ENCODE measurements at regions not wholly inside any gene's neighbourhood (a gene's known extent, or its start where the extent isn't known, plus 50 kb on each side); places are given as distances from the start of the nearest gene placed in this dataset.

DNA sequence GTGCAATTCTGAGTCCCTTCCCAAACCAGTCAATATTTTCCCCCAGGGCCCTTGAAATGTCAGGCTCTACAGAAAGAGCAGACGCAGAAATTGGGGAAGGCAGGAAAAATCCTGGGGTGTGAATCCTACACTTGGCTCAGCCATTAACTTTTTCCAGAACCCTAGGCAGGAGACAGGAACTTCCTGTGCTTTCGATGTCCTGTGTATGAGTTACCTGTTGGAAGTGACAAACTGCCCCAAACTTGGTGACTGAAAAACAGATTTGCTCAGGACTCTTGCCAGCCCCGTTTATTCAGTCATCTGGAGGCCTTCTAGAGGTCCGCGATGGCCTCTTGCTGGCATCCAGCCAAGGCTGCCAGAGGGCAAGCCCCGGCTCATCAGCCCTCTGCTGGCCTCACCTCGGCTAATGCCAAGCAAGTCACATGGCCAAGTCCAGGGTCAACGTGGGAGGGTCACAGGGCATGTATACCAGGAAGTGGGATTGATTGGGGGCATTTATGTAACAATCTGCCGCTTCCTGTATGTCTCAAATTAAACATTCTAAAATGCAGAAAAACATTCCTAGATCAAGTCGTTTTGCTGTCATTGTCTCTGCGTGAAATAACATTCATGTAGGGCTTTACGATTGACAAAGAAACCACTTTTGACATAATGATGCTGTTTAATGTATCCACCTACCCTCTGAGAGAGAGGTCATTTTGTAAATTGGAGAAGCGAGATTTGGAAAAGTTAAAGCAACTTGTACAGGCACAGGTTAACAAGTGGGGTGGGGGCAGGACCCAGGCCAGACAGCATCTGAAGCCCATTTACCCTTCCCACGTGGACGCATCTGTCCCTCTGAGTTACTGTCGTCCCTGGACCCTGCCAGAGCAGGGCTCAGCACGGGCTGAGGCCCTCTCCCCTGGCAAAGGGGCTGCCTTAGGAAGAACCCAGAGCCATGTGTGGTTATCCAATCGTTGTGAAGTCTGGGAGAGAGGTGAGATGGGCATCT, 179.4 kb downstream of the INHBB start:
- in situ Hi-C loops (cut with HindIII; ENCODE audit: low pct_unique_long_range_greater_than_20kb, low sequenced_read_pairs) = no loop called here
- no peak for DNase-seq (ENCODE audit: low read depth in 1 of 2, low spot score in 1 of 2)
- no peak for TF ChIP-seq JUND (IDR thresholded peaks at IDR 0.05; ENCODE audit: low read depth)

DNA sequence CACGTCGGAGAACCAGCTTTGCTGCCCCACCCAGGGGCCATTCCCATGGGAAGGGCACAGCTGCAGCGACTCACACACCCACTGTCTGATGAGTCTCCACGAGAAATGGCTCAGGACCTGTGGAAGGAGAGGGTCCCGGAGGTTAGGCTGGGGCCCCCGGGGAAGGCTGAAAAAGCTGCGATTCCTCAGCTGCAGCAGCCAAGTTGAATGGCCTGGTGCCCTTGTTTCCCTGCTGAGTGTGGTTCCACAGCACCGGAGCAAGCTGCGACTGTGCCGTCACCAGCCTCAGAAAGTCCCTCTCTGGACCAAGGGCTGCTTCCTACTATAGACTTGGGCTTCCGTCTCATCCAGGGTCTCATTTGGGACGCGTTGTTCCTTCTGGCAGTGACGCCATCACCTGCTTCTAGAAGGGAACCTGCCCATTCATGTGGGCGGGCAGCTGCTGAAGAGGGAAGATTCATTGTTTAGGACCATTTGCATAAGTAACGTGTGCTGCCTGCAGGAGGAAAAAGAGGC, 180.2 kb downstream of the INHBB start:
- in situ Hi-C loops (cut with HindIII; ENCODE audit: low pct_unique_long_range_greater_than_20kb, low sequenced_read_pairs) = no loop called here
- TF ChIP-seq JUND (IDR thresholded peaks at IDR 0.05; ENCODE audit: low read depth) = no peak
- DNase-seq (ENCODE audit: low read depth in 1 of 2, low spot score in 1 of 2) = no peak

DNA sequence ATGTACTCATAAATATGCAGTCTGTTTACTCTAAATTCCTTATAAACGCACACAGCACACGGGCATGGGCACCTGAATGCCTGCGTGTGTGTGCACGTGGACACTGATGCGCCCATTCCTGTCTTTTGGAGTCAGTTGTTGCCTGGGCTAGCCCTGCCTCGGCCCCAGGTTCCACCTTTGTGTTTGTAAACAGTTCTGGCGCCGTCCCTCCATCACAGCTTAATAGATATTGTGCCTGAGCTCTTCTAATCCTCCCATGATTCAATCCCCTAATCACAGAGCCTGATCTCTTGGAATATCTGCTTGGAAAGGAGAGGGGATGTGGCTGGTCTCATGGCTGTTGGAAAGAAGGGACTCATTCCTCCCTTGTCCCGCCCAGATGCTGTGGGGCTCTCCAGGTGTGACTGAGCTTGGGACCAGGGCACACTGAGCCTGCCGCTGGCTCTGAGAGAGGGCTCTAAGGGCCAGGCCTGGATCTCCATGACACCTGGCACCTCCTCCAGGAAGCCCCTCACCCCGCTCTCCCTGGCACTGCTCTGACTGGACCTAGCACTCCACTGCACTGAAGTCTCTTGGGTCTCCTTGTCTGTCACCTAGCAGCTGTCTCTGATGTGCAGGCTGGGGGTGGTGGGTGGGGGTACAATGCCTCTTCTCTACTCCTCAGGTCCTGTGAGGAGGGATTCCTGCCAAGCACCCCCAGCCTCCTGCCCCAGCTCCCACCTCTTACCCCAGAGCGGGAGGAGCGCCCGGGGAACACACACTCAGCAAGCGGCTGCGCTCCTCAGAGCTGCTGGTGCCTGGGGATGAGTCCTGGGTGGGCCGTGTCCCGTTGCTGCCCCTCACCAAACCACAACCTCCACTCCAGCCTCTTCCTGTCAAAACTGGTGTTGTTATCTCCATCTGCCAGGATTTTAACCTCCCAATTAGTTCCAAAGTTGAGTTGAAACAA, 181.3 kb downstream of the INHBB start:
- no peak for TF ChIP-seq JUND (IDR thresholded peaks at IDR 0.05; ENCODE audit: low read depth)
- DNase-seq (ENCODE audit: low read depth in 1 of 2, low spot score in 1 of 2) = no peak
- in situ Hi-C loops (cut with HindIII; ENCODE audit: low pct_unique_long_range_greater_than_20kb, low sequenced_read_pairs) = no loop called here

DNA sequence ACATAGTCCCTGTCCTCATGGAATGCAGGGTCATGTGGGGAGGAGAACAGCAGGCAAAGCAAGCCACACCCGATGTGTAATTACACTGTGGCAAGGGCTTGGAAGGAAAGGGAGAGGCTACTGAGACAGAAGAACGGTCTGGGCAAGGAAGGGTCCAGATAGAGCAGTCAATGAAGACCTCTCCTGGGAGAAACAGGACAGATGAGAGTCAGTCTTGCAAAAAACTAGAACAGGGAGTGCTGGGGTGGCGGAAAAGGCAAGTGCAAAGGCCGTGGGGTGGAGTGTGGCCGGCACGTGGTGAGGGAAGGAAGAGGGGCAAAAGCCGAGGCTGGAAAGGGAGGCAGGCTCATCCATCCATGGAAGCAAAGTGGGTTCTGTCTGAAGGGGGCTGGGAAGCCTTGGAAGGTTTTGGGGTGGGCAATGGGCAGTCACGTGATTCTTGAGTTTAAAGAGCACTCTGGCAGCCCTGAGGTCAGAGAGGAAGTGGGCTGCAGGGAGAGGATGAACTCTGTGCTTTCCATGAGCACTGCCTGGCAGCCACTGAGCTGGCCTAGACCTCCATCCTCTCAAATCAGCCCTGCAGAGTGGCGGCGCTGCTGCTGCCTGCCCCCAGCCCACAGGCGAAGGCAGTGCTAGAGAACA, 182.2 kb downstream of the INHBB start:
- no peak for DNase-seq (ENCODE audit: low read depth in 1 of 2, low spot score in 1 of 2)
- in situ Hi-C loops (cut with HindIII; ENCODE audit: low pct_unique_long_range_greater_than_20kb, low sequenced_read_pairs) = no loop called here
- TF ChIP-seq JUND (IDR thresholded peaks at IDR 0.05; ENCODE audit: low read depth) = no peak

GRCh38 chr2:120528693-120529076, 182.7 kb downstream of the INHBB start:
- TF ChIP-seq JUND (IDR thresholded peaks at IDR 0.05; ENCODE audit: low read depth) = no peak

GRCh38 chr2:120530781-120531180, 184.8 kb downstream of the INHBB start:
- no peak for TF ChIP-seq JUND (IDR thresholded peaks at IDR 0.05; ENCODE audit: low read depth)
- no peak for DNase-seq (ENCODE audit: low read depth in 1 of 2, low spot score in 1 of 2)
- in situ Hi-C loops (cut with HindIII; ENCODE audit: low pct_unique_long_range_greater_than_20kb, low sequenced_read_pairs) = no loop called here

More at GRCh38 chr2:120528693-120529076, 182.7 kb downstream of the INHBB start:
- no peak for DNase-seq (ENCODE audit: low read depth in 1 of 2, low spot score in 1 of 2)
- in situ Hi-C loops (cut with HindIII; ENCODE audit: low pct_unique_long_range_greater_than_20kb, low sequenced_read_pairs) = no loop called here

DNA sequence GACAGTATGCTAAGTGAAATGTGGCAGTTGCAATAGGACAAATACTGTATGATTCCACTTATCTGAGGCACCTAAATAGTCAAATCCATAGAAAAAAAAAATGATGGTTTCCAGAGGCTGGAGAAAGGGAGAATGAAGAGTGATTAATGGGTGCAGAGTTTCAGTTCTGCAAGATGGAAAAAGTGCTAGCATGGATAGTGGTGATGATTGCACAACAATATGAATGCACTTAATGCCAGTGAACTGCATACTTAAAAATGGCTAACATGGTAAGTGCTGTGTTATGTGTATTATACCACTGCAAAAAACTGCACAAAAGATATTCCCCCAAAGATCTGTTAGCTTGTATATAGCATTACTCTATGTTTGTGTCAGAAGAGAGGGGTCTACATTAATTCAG, 185.4 kb downstream of the INHBB start:
- no peak for TF ChIP-seq JUND (IDR thresholded peaks at IDR 0.05; ENCODE audit: low read depth)
- no peak for DNase-seq (ENCODE audit: low read depth in 1 of 2, low spot score in 1 of 2)
- in situ Hi-C loops (cut with HindIII; ENCODE audit: low pct_unique_long_range_greater_than_20kb, low sequenced_read_pairs) = no loop called here

- DNase-seq (ENCODE audit: low read depth in 1 of 2, low spot score in 1 of 2) = no peak
- in situ Hi-C loops (cut with HindIII; ENCODE audit: low pct_unique_long_range_greater_than_20kb, low sequenced_read_pairs) = no loop called here
- no peak for TF ChIP-seq JUND (IDR thresholded peaks at IDR 0.05; ENCODE audit: low read depth)
Measured at GRCh38 chr2:120531863-120532600, 186.1 kb downstream of the INHBB start.

DNA sequence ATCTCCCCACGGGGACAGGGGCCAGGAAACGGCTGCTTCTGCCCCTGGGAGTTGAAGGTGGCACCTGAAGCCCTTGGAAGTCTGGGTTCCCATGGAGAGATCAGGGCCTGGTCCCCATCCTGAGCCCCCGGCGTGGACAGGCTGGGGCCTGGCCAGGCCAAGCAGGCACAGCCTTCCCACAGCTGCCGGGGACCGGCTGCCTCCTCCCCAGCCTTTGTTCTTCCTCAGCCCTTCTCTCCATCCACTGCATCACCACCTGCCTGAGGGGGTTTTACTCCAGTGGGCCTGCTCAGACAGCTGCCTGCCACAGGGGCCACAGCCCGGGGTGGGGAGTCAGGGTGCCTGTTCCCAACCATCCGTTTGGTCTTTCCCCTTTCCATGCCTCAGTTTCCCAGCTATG, 187.7 kb downstream of the INHBB start:
- in situ Hi-C loops (cut with HindIII; ENCODE audit: low pct_unique_long_range_greater_than_20kb, low sequenced_read_pairs) = no loop called here
- no peak for TF ChIP-seq JUND (IDR thresholded peaks at IDR 0.05; ENCODE audit: low read depth)
- DNase-seq (ENCODE audit: low read depth in 1 of 2, low spot score in 1 of 2) = no peak

DNA sequence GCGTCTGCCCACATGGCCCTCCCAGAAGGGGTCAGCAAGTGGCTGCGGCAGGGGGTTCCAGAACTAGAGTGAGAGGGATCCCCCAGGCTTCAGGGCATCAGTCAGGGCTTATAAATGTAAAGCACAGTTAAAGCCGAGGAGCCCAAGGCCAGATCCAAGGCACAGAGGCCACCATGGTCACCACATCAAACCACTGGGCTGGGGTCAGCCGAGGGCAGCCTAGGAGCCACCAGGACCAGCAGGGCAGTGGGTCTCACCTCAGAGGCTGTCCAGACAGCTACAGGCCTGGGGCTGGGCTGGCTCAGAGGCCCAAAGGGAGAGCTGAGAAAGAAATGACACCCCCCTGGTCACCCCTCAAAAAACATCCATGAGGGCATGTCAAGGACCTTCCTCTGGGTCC, 188.5 kb downstream of the INHBB start:
- DNase-seq (ENCODE audit: low read depth in 1 of 2, low spot score in 1 of 2) = no peak
- in situ Hi-C loops (cut with HindIII; ENCODE audit: low pct_unique_long_range_greater_than_20kb, low sequenced_read_pairs) = no loop called here

DNA sequence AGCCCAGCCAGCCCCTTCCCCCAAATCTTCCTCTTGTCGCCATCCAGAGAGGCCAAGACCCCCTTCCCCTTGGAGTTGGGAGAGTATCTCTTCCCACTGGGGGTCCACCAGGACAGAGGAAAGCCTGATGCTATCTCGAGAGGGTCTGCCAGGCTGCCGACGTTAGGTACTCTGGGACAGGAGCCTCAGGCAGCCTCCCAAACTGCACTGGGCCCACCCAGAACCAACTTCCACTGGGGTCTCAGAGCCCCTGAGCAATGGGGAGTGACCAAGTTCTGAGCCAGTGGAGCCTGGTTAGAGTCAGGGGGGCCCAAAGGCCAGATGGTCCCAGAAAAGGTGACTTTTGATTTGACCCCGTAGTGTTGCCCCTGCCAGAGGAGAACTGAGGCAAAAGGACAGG, 189.1 kb downstream of the INHBB start:
- DNase-seq (ENCODE audit: low read depth in 1 of 2, low spot score in 1 of 2) = no peak
- in situ Hi-C loops (cut with HindIII; ENCODE audit: low pct_unique_long_range_greater_than_20kb, low sequenced_read_pairs) = no loop called here
- TF ChIP-seq JUND (IDR thresholded peaks at IDR 0.05; ENCODE audit: low read depth) = no peak

More for the DNA sequence above, 188.5 kb downstream of the INHBB start:
- no peak for TF ChIP-seq JUND (IDR thresholded peaks at IDR 0.05; ENCODE audit: low read depth)
